BLaER1 (cell line): ENCODE measurements at regions not wholly inside any gene's neighbourhood (a gene's known extent, or its start where the extent isn't known, plus 50 kb on each side); places are given as distances from the start of the nearest gene placed in this dataset.

Experiments
- H3K27ac ChIP-seq: shearing (Covaris generic); formaldehyde crosslinking; 2 replicates; pipeline ENCODE4 v1.8.1; 2022
- H3K27me3 ChIP-seq: shearing (Covaris generic); formaldehyde crosslinking; 2 replicates; pipeline ENCODE4 v1.8.1; 2022
- H3K36me3 ChIP-seq: shearing (Covaris generic); formaldehyde crosslinking; 2 replicates; pipeline ENCODE4 v1.8.1; 2022
- H3K4me1 ChIP-seq: shearing (Covaris generic); formaldehyde crosslinking; 2 replicates; pipeline ENCODE4 v1.8.1; 2022
- H3K4me2 ChIP-seq: shearing (Covaris generic); formaldehyde crosslinking; 2 replicates; pipeline ENCODE4 v1.8.1; 2022
- H3K4me3 ChIP-seq: shearing (Covaris generic); formaldehyde crosslinking; 2 replicates; pipeline ENCODE4 v1.8.1; 2022
- H3K9ac ChIP-seq: shearing (Covaris generic); formaldehyde crosslinking; 2 replicates; pipeline ENCODE4 v1.8.1; 2022
- H3K9me3 ChIP-seq: shearing (Covaris generic); formaldehyde crosslinking; 2 replicates; pipeline ENCODE4 v1.8.1; 2022
- H4K20me1 ChIP-seq: shearing (Covaris generic); formaldehyde crosslinking; 2 replicates; pipeline ENCODE4 v1.8.1; 2022
- Cebpa-rat ChIP-seq: shearing (Covaris generic); IDR thresholded peaks from 2 replicates; pipeline ENCODE4 v1.8.1; 2022

DNA sequence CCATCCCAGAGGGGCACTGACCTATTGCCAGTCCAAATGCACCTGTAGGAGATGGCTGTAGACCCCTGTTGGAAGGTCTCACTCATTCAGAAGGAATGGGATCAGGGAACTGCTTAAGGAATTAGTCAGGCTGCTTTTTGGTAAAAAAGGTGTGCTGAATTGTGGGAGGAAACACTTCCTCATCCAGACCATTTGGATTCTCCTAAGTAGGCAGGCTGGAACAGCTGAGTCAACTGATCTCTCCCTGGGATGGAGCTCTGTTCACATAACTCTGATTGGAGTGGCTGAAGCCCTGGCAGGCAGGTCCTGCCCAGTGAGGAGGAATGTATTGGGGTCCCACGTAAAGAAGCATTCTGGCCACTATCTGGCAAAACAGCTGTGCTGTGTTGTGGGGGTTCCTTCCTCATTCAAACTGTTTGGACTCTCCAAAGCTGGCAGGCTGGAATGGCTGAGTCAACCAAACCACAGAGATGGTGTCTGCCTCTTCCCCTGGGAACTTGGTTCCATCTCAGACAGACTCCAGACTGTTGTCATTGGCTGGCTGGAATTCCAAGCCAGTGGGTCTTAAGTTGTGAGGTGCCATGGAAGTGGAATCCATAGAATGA is 70.7 kb upstream of the PDC start:
- Histone ChIP-seq H3K9me3 (no peaks in the 10 kb centered on the region; the same call in 1 of the 2 replicates), H3K9ac (no peak overlapping the region), H3K27ac (no peak overlapping the region), H4K20me1 (no peaks in the 10 kb centered on the region), H3K27me3 (no peaks in the 10 kb centered on the region), H3K4me3 (no peak overlapping the region), H3K4me2 (no peak overlapping the region), H3K36me3 (no peaks in the 10 kb centered on the region), H3K4me1 (no peaks in the 10 kb centered on the region)
- no peak for TF ChIP-seq Cebpa-rat

DNA sequence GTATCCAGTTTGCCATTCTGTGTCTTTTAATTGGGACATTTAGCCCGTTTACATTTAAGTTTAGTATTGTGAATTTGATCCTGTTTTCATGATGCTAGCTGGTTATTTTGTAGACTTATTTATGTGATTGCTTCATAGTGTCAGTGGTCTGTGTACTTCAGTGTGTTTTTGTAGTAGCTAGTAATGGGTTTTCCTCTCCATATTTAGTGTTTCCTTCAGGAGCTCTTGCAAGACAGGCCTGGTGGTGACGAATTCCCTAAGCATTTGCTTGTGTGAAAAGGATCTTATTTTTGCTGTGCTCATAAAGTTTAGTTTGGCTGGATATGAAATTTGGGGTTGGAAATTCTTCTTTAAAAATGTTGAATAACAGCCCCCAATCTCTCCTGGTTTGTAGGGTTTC is 69.2 kb upstream of the PDC start:
- Histone ChIP-seq H3K36me3 (no peaks in the 10 kb centered on the region), H4K20me1 (no peaks in the 10 kb centered on the region), H3K27ac (no peak overlapping the region), H3K9ac (no peak overlapping the region), H3K4me2 (no peak overlapping the region), H3K4me1 (no peaks in the 10 kb centered on the region), H3K4me3 (no peak overlapping the region), H3K27me3 (no peaks in the 10 kb centered on the region), H3K9me3 (peaks cover 3% of the 10 kb centered on the region; the same call in 1 of the 2 replicates)
- no peak for TF ChIP-seq Cebpa-rat

DNA sequence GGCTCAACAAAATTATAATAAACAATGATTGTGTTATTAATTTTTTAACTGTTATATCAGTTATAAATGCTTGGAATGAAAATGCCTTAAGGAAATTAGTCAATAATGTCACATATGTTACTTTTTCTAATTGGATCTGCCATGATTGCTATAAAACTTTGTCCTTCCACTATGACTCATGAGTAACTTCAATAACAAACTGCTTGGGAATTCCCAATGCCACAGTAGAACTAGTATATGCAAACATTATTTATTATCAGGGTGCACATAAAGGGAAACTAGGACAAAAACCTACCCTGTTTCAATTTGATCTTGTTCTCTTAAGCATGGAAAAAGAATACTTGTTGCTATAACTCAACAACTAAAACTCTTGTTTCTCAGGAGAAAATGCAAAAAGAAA is 59.1 kb upstream of the PDC start:
- Histone ChIP-seq H3K27me3 (no peaks in the 10 kb centered on the region), H3K36me3 (no peaks in the 10 kb centered on the region), H3K4me1 (no peaks in the 10 kb centered on the region), H3K4me3 (no peak overlapping the region), H3K9ac (no peak overlapping the region), H3K27ac (no peak overlapping the region), H3K9me3 (peaks cover 23% of the 10 kb centered on the region), H4K20me1 (no peaks in the 10 kb centered on the region), H3K4me2 (no peak overlapping the region)
- no peak for TF ChIP-seq Cebpa-rat

DNA sequence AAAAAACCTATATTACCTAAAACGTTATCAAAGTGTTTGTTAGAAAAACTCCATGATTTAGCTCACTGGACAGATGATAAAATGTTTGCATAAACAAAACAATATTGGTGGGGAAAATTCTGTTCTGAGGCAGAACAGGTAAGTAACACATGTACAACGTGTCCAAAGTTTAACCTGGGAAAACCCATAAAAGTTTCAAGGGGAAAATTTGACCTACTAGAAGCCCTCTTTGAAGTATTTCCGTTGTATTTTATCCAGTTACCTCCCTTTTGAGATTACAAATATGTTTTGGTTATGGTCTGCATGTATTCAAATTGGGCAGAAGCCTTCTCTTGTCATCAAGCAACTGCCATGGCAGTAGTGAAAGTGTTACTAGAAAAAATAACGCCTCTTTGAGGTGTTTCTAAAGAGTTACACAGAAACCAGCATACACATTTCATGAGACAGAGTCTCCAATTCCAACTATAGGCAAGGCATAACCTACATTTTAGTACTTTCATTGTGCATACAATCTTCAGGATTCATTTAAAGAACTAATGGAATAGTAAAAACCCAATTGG is 58.0 kb upstream of the PDC start:
- Histone ChIP-seq H3K27me3 (no peaks in the 10 kb centered on the region), H3K27ac (no peak overlapping the region), H3K4me3 (no peak overlapping the region), H3K36me3 (no peaks in the 10 kb centered on the region), H3K9ac (no peak overlapping the region), H3K4me2 (no peak overlapping the region), H3K4me1 (no peaks in the 10 kb centered on the region), H4K20me1 (no peaks in the 10 kb centered on the region), H3K9me3 (peaks cover 14% of the 10 kb centered on the region)
- TF ChIP-seq Cebpa-rat: no peak

DNA sequence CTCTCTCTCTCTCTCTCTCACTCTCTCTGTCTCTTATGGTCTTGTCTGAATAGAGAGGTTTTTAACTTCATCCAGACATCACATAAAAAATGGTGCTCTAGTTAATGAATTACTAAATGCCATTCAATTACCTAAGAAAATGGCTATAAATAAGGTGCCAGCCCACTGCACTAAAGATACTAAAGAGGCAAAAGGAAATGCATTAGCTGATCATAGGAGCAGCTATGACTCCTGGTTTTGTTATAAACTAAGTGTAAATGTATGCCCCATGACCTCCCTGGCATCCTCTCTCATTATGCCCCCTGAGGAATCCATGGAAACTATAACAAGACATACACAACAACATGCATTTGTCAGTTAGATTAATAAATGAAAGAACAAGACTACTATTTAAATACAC is 57.5 kb upstream of the PDC start:
- H3K27me3 ChIP-seq: no peaks in the 10 kb centered on the region
- H4K20me1 ChIP-seq: no peaks in the 10 kb centered on the region
- H3K9me3 ChIP-seq: peaks cover 9% of the 10 kb centered on the region
- H3K27ac ChIP-seq: no peak overlapping the region
- no peak for TF ChIP-seq Cebpa-rat
- H3K4me1 ChIP-seq: no peaks in the 10 kb centered on the region
- no peak overlapping the region for H3K4me2 ChIP-seq
- H3K4me3 ChIP-seq: no peak overlapping the region
- H3K9ac ChIP-seq: no peak overlapping the region
- peaks cover 2% of the 10 kb centered on the region; the same call in 1 of the 2 replicates for H3K36me3 ChIP-seq

DNA sequence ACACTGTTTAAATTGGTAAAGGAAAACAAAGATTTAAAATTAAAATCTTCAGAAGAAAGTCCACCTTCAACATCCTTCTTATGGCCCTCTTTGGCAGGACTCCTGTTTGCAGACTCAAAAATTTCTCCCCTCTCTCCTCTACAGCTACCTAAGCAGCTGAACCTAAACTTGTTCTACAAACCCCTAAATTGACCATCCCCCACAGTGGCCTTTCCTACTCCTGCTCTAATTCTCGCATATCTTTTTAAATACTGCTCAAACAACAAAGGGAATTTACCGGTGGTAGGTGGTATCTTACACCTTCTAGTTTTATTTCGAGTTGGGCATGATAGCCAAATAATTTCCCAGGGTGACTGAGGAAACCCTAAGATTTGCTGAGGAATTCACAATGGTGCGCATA is 53.5 kb upstream of the PDC start:
- H3K9me3 ChIP-seq: no peaks in the 10 kb centered on the region
- H3K9ac ChIP-seq: no peak overlapping the region
- no peak overlapping the region for H3K27ac ChIP-seq
- H3K27me3 ChIP-seq: no peaks in the 10 kb centered on the region
- no peaks in the 10 kb centered on the region for H4K20me1 ChIP-seq
- H3K4me2 ChIP-seq: no peak overlapping the region
- no peak for TF ChIP-seq Cebpa-rat
- no peaks in the 10 kb centered on the region for H3K4me1 ChIP-seq
- no peak overlapping the region for H3K4me3 ChIP-seq
- H3K36me3 ChIP-seq: peaks cover 4% of the 10 kb centered on the region; the same call in 1 of the 2 replicates

DNA sequence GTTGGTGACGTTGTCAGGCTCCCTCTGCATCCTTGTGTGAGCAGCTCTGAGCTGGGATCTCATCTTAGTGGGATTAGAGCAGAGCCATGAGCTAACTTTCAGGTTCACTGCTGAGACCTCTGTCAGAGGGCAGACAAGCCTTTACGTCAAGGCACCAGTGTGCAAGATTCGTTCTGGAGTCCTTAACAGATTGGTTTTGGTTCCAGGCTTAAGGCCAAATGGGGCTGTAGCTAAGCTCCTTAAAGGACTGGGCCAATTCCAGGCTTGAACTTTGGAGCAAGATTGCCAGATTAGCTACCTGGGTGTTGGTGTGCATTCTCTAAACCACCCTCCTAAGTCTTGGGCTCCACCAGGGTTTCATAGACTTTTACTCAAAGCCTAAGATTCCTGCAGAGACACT is 52.6 kb upstream of the PDC start:
- Histone ChIP-seq H3K36me3 (peaks cover 4% of the 10 kb centered on the region; the same call in 1 of the 2 replicates), H3K27ac (no peak overlapping the region), H3K9me3 (no peaks in the 10 kb centered on the region), H3K4me2 (no peak overlapping the region), H3K27me3 (no peaks in the 10 kb centered on the region), H3K9ac (no peak overlapping the region), H4K20me1 (no peaks in the 10 kb centered on the region), H3K4me3 (no peak overlapping the region), H3K4me1 (no peaks in the 10 kb centered on the region)
- TF ChIP-seq Cebpa-rat: no peak

DNA sequence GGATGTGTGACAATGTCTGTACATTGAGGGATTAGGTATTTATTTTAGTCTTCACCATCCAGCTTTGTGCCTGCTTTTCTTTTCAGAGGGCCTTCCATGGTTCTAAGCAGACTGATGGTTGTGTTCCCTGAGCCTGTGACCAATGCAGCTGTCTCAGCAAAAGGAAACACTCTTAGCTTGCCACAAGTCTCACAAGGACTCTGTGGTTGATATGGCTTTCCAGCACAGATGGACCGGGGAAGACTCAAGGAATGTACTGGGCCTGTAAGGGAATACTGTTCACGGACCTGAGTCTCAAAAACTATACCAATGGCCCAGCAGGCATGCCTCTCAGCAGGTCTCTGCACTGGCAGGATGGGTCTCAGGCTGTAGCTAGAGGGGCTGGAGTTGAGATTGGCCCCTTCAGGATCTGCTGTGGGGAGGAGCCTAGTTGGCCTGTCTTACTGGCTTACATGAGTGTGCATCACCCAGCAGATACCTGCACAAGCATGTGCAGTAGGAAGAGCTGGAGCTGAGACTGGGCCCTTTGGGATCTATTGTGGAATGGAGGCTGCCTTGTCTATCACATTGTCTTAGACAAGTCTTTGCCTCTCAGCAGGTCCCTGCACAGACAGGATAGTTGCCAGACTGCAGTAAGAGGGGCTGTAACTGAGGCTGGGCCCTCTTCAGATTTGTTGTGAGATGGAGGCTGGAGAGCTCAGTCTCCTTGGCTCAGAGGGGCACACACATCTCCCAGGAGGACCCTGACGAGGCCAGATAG is 52.0 kb upstream of the PDC start:
- Histone ChIP-seq H3K36me3 (peaks cover 4% of the 10 kb centered on the region; the same call in 1 of the 2 replicates), H3K9me3 (no peaks in the 10 kb centered on the region), H3K27ac (no peak overlapping the region)

DNA sequence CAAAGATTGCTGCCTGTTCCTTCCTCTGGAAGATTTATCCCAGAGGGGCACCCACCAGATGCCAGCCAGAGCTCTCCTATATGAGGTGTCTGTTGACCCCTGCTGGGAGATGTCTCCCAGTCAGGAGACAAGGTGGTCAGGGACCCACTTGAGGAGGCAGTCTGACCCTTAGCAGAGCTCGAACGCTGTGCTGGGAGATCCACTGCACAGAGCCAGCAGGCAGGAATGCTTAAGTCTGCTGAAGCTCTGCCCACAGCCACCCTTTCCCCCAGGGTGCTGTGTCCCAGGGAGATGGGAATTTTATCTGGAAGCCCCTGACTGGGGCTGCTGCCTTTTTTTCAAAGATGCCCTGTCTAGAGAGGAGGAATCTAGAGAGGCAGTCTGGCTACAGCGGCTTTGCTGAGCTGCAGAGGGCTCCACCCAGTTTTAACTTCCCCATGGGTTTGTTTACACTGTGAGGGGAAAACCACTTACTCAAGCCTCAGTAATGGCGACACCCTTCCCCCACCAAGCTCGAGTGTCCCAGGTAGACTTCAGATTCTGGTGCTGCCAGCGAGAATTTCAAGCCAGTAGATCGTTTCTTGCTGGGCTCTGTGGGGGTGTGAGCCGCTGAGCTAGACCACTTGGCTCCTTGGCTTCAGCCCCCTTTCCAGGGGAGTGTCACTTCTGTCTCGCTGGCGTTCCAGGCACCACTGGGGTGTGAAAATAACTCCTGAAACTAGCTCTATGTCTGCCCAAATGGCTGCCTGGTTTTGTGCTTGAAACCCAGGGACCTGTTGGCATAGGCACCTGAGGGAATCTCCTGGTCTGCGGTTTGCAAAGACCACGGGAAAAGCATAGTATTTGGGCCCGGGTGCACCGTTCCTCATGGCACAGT is 51.1 kb upstream of the PDC start:
- Histone ChIP-seq H3K27ac (no peak overlapping the region), H3K27me3 (no peaks in the 10 kb centered on the region), H4K20me1 (no peaks in the 10 kb centered on the region), H3K4me1 (no peaks in the 10 kb centered on the region), H3K4me3 (no peak overlapping the region), H3K9me3 (no peaks in the 10 kb centered on the region), H3K9ac (no peak overlapping the region), H3K4me2 (no peak overlapping the region), H3K36me3 (peaks cover 4% of the 10 kb centered on the region; the same call in 1 of the 2 replicates)
- no peak for TF ChIP-seq Cebpa-rat

More for the DNA sequence above, 52.0 kb upstream of the PDC start:
- no peaks in the 10 kb centered on the region for H4K20me1 ChIP-seq
- no peak overlapping the region for H3K4me3 ChIP-seq
- no peaks in the 10 kb centered on the region for H3K27me3 ChIP-seq
- TF ChIP-seq Cebpa-rat: no peak
- H3K4me2 ChIP-seq: no peak overlapping the region
- H3K4me1 ChIP-seq: no peaks in the 10 kb centered on the region
- H3K9ac ChIP-seq: no peak overlapping the region
